CD14-positive monocyte (primary cell): ENCODE measurements at regions not wholly inside any gene's neighbourhood (a gene's known extent, or its start where the extent isn't known, plus 50 kb on each side); places are given as distances from the start of the nearest gene placed in this dataset.

Source experiments
- DNase-seq, 3 donors: peaks; one replicate each; pipeline ENCODE4 v3.0.0-alpha.2; 2011 to 2022
- H2AFZ ChIP-seq: 2 replicates; pipeline ENCODE4 v1.6.0; 2012; ENCODE audit warnings: mild to moderate bottlenecking, low read depth, low read length, inconsistent platforms; ENCODE audit not compliant: insufficient read depth, poor library complexity, severe bottlenecking
- H3K27ac ChIP-seq, 2 donors: 1 replicate in 1 of 2; 2 replicates in 1 of 2; pipeline ENCODE4 v1.5.1; 2012 to 2013; ENCODE audit warnings: low read length in 2 of 2, control low read depth in 1 of 2, inconsistent platforms in 1 of 2, low read depth in 1 of 2, mild to moderate bottlenecking in 1 of 2
- H3K27me3 ChIP-seq, 2 donors: one replicate each; pipeline versions ENCODE4 v1.6.0 to v1.6.1; 2011 to 2013; ENCODE audit warnings: low read length in 2 of 2; ENCODE audit not compliant: control insufficient read depth in 2 of 2, insufficient read depth in 2 of 2
- H3K36me3 ChIP-seq, 2 donors: replicated peaks in 1 of 2; 1 replicate in 1 of 2; 2 replicates in 1 of 2; pipeline versions ENCODE4 v1.5.1 to v1.6.1; 2012 to 2013; ENCODE audit warnings: low read length in 2 of 2, control low read depth in 1 of 2, inconsistent platforms in 1 of 2, mild to moderate bottlenecking in 1 of 2; ENCODE audit not compliant: insufficient read depth in 2 of 2, control insufficient read depth in 1 of 2
- H3K4me1 ChIP-seq, 2 donors: 1 replicate in 1 of 2; 2 replicates in 1 of 2; pipeline versions ENCODE4 v1.5.1 to v1.6.1; 2012 to 2013; ENCODE audit warnings: low read length in 2 of 2, control low read depth in 1 of 2, inconsistent platforms in 1 of 2, mild to moderate bottlenecking in 1 of 2, moderate library complexity in 1 of 2; ENCODE audit not compliant: insufficient read depth in 2 of 2, control insufficient read depth in 1 of 2
- H3K4me2 ChIP-seq: replicated peaks from 2 replicates; pipeline ENCODE3; 2012; ENCODE audit warnings: low read length, moderate library complexity, mild to moderate bottlenecking; ENCODE audit not compliant: poor library complexity, severe bottlenecking; ENCODE audit errors: extremely low read depth
- H3K4me3 ChIP-seq, 3 experiments: fragments of 200-600 bp in 1 of 3; sonication (generic) in 1 of 3; replicated peaks in 1 of 3; 1 replicate in 2 of 3; 2 replicates in 1 of 3; pipeline ENCODE4 v1.5.1; 2011 to 2013; ENCODE audit warnings: low read length in 3 of 3, mild to moderate bottlenecking in 3 of 3, control low read depth in 2 of 3, low read depth in 2 of 3, inconsistent platforms in 1 of 3, moderate library complexity in 1 of 3
- H3K79me2 ChIP-seq: 2 replicates; pipeline ENCODE4 v1.6.0; 2012; ENCODE audit warnings: mild to moderate bottlenecking, control low read depth, inconsistent platforms, low read length, moderate library complexity; ENCODE audit not compliant: insufficient read depth
- H3K9ac ChIP-seq: 2 replicates; pipeline ENCODE4 v1.6.0; 2017; ENCODE audit warnings: low read length, mild to moderate bottlenecking; ENCODE audit not compliant: insufficient read depth, poor library complexity, severe bottlenecking
- H3K9me3 ChIP-seq, 2 donors: replicated peaks in 1 of 2; 1 replicate in 1 of 2; 2 replicates in 1 of 2; pipeline versions ENCODE4 v1.5.1 to v1.6.1; 2012 to 2013; ENCODE audit warnings: low read length in 2 of 2, control low read depth in 1 of 2; ENCODE audit not compliant: control insufficient read depth in 1 of 2, insufficient read depth in 1 of 2
- H4K20me1 ChIP-seq: 2 replicates; pipeline ENCODE4 v1.6.0; 2012; ENCODE audit warnings: mild to moderate bottlenecking, low read length, control low read depth, moderate library complexity; ENCODE audit not compliant: insufficient read depth
- H3K27ac Mint-ChIP-seq, 7 donors: one replicate each; pipeline ENCODE4 v1.8.0; 2020; ENCODE audit warnings: mild to moderate bottlenecking in 7 of 7, mixed read lengths in 7 of 7, moderate library complexity in 6 of 7, inconsistent platforms in 2 of 7
- H3K27me3 Mint-ChIP-seq, 3 donors: one replicate each; pipeline ENCODE4 v1.8.0; 2021 to 2022; ENCODE audit warnings: low read depth in 3 of 3, mild to moderate bottlenecking in 3 of 3, mixed read lengths in 3 of 3, moderate library complexity in 3 of 3, inconsistent platforms in 1 of 3
- H3K36me3 Mint-ChIP-seq, 2 donors: one replicate each; pipeline ENCODE4 v1.8.0; 2020; ENCODE audit warnings: mixed read lengths in 2 of 2, inconsistent platforms in 1 of 2, mild to moderate bottlenecking in 1 of 2
- H3K4me1 Mint-ChIP-seq: one replicate; pipeline ENCODE4 v1.8.0; 2020; ENCODE audit warnings: mild to moderate bottlenecking, mixed read lengths
- H3K4me3 Mint-ChIP-seq, 2 donors: one replicate each; pipeline ENCODE4 v1.8.0; 2020; ENCODE audit warnings: mild to moderate bottlenecking in 2 of 2, mixed read lengths in 2 of 2, moderate library complexity in 1 of 2
- H3K9me3 Mint-ChIP-seq, 7 donors: one replicate each; pipeline ENCODE4 v1.8.0; 2020 to 2022; ENCODE audit warnings: mixed read lengths in 7 of 7, mild to moderate bottlenecking in 6 of 7, moderate library complexity in 6 of 7, inconsistent platforms in 2 of 7
- CTCF ChIP-seq: fragments of 200-600 bp; IDR thresholded peaks from one replicate; pipeline ENCODE4 v1.8.0; 2022; ENCODE audit warnings: antibody characterized with exemption, mild to moderate bottlenecking
- WGBS: methylation state at CpG from one replicate; pipeline ENCODE4 v1.1.5; 2013; ENCODE audit warnings: missing lambda C conversion rate; ENCODE audit not compliant: insufficient coverage; 5-methylcytosine and 5-hydroxymethylcytosine counted together
- intact Hi-C, 2 donors: fragments of 100-400 bp; cut with micrococcal nuclease; formaldehyde crosslinking; loops; one replicate each; pipeline versions ENCODE4 v1.15.0 to v1.15.1; 2023

DNA sequence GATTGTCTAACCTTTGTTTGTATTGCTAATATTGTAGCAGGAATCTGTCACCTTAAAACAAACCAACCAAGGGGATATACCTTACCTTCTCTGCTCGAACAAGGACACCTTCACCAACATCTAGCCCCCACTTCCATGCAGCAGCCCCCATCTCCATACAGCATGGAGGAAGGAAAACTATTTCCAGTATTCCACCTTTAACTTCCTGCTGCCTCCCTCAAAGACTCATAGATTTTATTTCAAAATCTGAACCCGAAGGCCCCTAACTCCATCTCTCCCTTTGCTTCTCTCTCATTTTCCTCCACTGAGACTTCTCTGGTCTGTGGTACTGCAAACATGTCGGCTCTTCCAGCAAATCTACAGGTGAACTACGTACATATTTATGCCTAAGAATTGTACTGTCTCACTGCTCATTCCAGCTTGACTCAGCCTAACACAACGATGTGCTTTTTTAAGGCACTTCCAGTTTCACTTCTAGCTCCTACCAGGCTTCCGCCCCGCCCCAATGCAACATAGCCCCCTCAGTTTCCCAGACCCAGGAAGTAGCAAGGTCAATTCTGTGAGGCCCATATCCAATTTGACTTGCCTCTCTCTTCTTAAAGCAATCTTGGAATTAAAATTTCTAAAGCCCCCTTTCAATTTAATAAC lies 70.7 kb upstream of the RNF38 start:
- peak; percentile 31 to 62 (median 49) for DNase-seq
- Histone ChIP-seq H3K9me3 (no peaks in the 10 kb centered on the region), H3K79me2 (peaks cover 73% of the 10 kb centered on the region), H3K9ac (peak overlapping the region; percentile 54), H3K4me1 (peaks cover 15% of the 10 kb centered on the region in 2 donors), H4K20me1 (peaks cover 52% of the 10 kb centered on the region), H3K27me3 (no peaks in the 10 kb centered on the region), H3K27ac (peak overlapping the region; percentile 22 to 79), H3K36me3 (no peaks in the 10 kb centered on the region), H2AFZ (peak overlapping the region; percentile 42), H3K4me2 (peak overlapping the region; percentile 76), H3K4me3 (peak overlapping the region; percentile 34 to 70 (median 65))
- no peaks in the 10 kb centered on the region for H3K9me3 Mint-ChIP-seq
- peaks cover 25% of the 10 kb centered on the region for H3K4me1 Mint-ChIP-seq
- TF ChIP-seq CTCF, result no peak
- H3K36me3 Mint-ChIP-seq, result peaks cover 0 to 7% of the 10 kb centered on the region in 2 donors
- 6% methylated on average over 7 of the region's 7 CpGs for WGBS
- peak overlapping the region; percentile 73 to 94 (median 88) for H3K27ac Mint-ChIP-seq
- peak overlapping the region; percentile 70 to 93 for H3K4me3 Mint-ChIP-seq
- intact Hi-C loops, result no loop called here
- peaks cover 0 to 3% (median 0%) of the 10 kb centered on the region in 3 donors for H3K27me3 Mint-ChIP-seq

- peaks cover 3 to 12% of the 10 kb centered on the region in 2 donors for H3K36me3 ChIP-seq
- intact Hi-C loops, result no loop called here
- H3K4me2 ChIP-seq, result no peak overlapping the region
- H3K79me2 ChIP-seq, result peaks cover 35% of the 10 kb centered on the region
- no peak for DNase-seq
- TF ChIP-seq CTCF, result no peak
- H3K4me3 ChIP-seq, result no peak overlapping the region
- no peak overlapping the region for H3K9ac ChIP-seq
- H3K4me1 ChIP-seq, result peaks cover 10 to 11% of the 10 kb centered on the region in 2 donors
- no peak overlapping the region for H3K4me3 Mint-ChIP-seq
- H3K9me3 Mint-ChIP-seq, result peaks cover 0 to under 1% (median 0%) of the 10 kb centered on the region in 7 donors
- no peaks in the 10 kb centered on the region for H3K27me3 ChIP-seq
- peaks cover 0 to 3% (median 2%) of the 10 kb centered on the region in 3 donors for H3K27me3 Mint-ChIP-seq
- peaks cover 12% of the 10 kb centered on the region for H4K20me1 ChIP-seq
- WGBS, result no CpG with 5 or more reads among the region's 2 CpGs
- H2AFZ ChIP-seq, result no peak overlapping the region
- no peak overlapping the region for H3K27ac Mint-ChIP-seq
- H3K4me1 Mint-ChIP-seq, result peaks cover 25% of the 10 kb centered on the region
- no peaks in the 10 kb centered on the region for H3K9me3 ChIP-seq
- H3K27ac ChIP-seq, result no peak overlapping the region
- H3K36me3 Mint-ChIP-seq, result peaks cover 15 to 27% of the 10 kb centered on the region in 2 donors
These were observed 63.4 kb upstream of the RNF38 start for GRCh38 chr9:36463467-36463866.
